Keratinocyte (primary cell): ENCODE measurements at regions not wholly inside any gene's neighbourhood (a gene's known extent, or its start where the extent isn't known, plus 50 kb on each side); places are given as distances from the start of the nearest gene placed in this dataset.

Experiments used
- DNase-seq: peaks from one replicate; pipeline ENCODE4 v3.0.0-alpha.2; 2011; ENCODE audit warnings: low read depth, missing footprints, low spot score
- FAIRE-seq: peaks from 2 replicates; lab custom pipeline; 2011; peaks lifted over from hg19 to GRCh38; lab: Jason Lieb, UNC
- H2AFZ ChIP-seq: 2 replicates; pipeline ENCODE4 v1.6.0; 2012; ENCODE audit warnings: low read length, control low read depth, inconsistent platforms; ENCODE audit not compliant: control insufficient read depth
- H3K27ac ChIP-seq: 2 replicates; pipeline ENCODE4 v1.5.1; 2011; ENCODE audit warnings: low read length; ENCODE audit not compliant: control insufficient read depth, insufficient read depth
- H3K27me3 ChIP-seq: 3 replicates; pipeline ENCODE4 v1.6.0; 2011; ENCODE audit warnings: low read length; ENCODE audit not compliant: control insufficient read depth, insufficient read depth; ENCODE audit errors: extremely low read depth
- H3K36me3 ChIP-seq, 2 experiments: 2 replicates in 1 of 2; 3 replicates in 1 of 2; pipeline ENCODE4 v1.5.1; 2011; ENCODE audit warnings: low read length in 2 of 2, mild to moderate bottlenecking in 1 of 2; ENCODE audit not compliant: control insufficient read depth in 2 of 2, insufficient read depth in 2 of 2; ENCODE audit errors: extremely low read depth in 1 of 2
- H3K4me1 ChIP-seq: 3 replicates; pipeline ENCODE4 v1.5.1; 2011; ENCODE audit warnings: low read length; ENCODE audit not compliant: control insufficient read depth, insufficient read depth; ENCODE audit errors: extremely low read depth
- H3K4me2 ChIP-seq: 3 replicates; pipeline ENCODE4 v1.6.0; 2011; ENCODE audit warnings: low read depth, low read length; ENCODE audit not compliant: control insufficient read depth, insufficient read depth; ENCODE audit errors: extremely low read depth
- H3K4me3 ChIP-seq, 3 experiments: fragments of 200-600 bp in 1 of 3; sonication (generic) in 1 of 3; 2 replicates in 2 of 3; 3 replicates in 1 of 3; pipeline ENCODE4 v1.5.1; 2011 to 2016; ENCODE audit warnings: low read length in 3 of 3, mild to moderate bottlenecking in 3 of 3, control low read depth in 2 of 3, inconsistent platforms in 1 of 3, low read depth in 1 of 3, mixed read lengths in 1 of 3, mixed run types in 1 of 3, moderate library complexity in 1 of 3; ENCODE audit not compliant: control insufficient read depth in 2 of 3, insufficient read depth in 2 of 3; ENCODE audit errors: extremely low read depth in 1 of 3
- H3K79me2 ChIP-seq: 2 replicates; pipeline ENCODE4 v1.6.0; 2012; ENCODE audit warnings: low read length; ENCODE audit not compliant: control insufficient read depth, insufficient read depth
- H3K9ac ChIP-seq: 3 replicates; pipeline ENCODE4 v1.6.0; 2011; ENCODE audit warnings: low read length; ENCODE audit not compliant: control insufficient read depth, insufficient read depth; ENCODE audit errors: extremely low read depth
- H3K9me1 ChIP-seq: 3 replicates; pipeline ENCODE4 v1.6.0; 2011; ENCODE audit warnings: low read length; ENCODE audit not compliant: control insufficient read depth, insufficient read depth; ENCODE audit errors: extremely low read depth
- H3K9me3 ChIP-seq: 2 replicates; pipeline ENCODE4 v1.5.1; 2012; ENCODE audit warnings: low read depth, low read length; ENCODE audit not compliant: control insufficient read depth
- H4K20me1 ChIP-seq: 3 replicates; pipeline ENCODE4 v1.6.0; 2011; ENCODE audit warnings: low read length; ENCODE audit not compliant: control insufficient read depth, insufficient read depth; ENCODE audit errors: extremely low read depth
- EZH2 ChIP-seq: IDR thresholded peaks from one replicate; pipeline ENCODE4 v1.6.1; 2012; ENCODE audit warnings: inconsistent platforms, mild to moderate bottlenecking, low read length, moderate library complexity
- dilution Hi-C: fragments of 300-500 bp; cut with MboI; formaldehyde crosslinking; loops from one replicate; pipeline ENCODE4 v1.7.0; 2020; ENCODE audit warnings: low sequenced_read_pairs; ENCODE audit not compliant: extremely low pct_ligation_motif_present
- TF ChIP-seq, protein P1 (sequence below), 3 experiments: IDR thresholded peaks in 1 of 3; conservative IDR thresholded peaks in 1 of 3; optimal IDR thresholded peaks in 1 of 3; 2 replicates in 2 of 3; 3 replicates in 1 of 3; pipeline versions ENCODE3 to v1.5.1; 2011; ENCODE audit warnings: low read length in 3 of 3, mild to moderate bottlenecking in 3 of 3, moderate library complexity in 2 of 3, control low read depth in 1 of 3, inconsistent platforms in 1 of 3; ENCODE audit not compliant: insufficient read depth in 2 of 3; ENCODE audit errors: extremely low read depth in 1 of 3

DNA sequence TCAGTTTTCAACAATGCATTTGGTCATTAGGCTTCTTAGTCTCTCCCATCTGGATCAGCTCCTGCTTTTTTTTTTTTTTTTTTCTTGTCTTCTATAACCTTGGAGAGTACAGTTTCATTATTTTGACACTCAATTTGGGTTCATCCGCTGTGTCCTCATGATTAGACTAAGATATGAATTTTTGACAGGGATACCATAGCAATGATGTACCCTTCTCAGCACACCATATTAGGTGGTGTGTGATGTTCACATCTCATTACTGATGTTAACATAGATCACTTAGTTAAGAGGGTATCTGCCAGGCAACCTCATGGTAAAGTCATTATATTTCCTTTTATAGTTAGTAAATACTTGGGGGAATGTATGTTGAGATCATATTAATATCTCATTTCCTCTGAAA is 445.5 kb upstream of the IGFBP3 start:
- H4K20me1 ChIP-seq = no peaks in the 10 kb centered on the region
- H3K4me1 ChIP-seq = no peaks in the 10 kb centered on the region
- no peak for DNase-seq
- H3K9me1 ChIP-seq = no peaks in the 10 kb centered on the region
- no peak for FAIRE-seq
- H3K9me3 ChIP-seq = no peaks in the 10 kb centered on the region
- dilution Hi-C loops = no loop called here
- no peaks in the 10 kb centered on the region for H3K79me2 ChIP-seq
- H2AFZ ChIP-seq = no peak overlapping the region
- no peak overlapping the region for H3K4me3 ChIP-seq
- H3K9ac ChIP-seq = no peak overlapping the region
- H3K27ac ChIP-seq = no peak overlapping the region
- no peak overlapping the region for H3K4me2 ChIP-seq
- TF ChIP-seq, protein P1, sequence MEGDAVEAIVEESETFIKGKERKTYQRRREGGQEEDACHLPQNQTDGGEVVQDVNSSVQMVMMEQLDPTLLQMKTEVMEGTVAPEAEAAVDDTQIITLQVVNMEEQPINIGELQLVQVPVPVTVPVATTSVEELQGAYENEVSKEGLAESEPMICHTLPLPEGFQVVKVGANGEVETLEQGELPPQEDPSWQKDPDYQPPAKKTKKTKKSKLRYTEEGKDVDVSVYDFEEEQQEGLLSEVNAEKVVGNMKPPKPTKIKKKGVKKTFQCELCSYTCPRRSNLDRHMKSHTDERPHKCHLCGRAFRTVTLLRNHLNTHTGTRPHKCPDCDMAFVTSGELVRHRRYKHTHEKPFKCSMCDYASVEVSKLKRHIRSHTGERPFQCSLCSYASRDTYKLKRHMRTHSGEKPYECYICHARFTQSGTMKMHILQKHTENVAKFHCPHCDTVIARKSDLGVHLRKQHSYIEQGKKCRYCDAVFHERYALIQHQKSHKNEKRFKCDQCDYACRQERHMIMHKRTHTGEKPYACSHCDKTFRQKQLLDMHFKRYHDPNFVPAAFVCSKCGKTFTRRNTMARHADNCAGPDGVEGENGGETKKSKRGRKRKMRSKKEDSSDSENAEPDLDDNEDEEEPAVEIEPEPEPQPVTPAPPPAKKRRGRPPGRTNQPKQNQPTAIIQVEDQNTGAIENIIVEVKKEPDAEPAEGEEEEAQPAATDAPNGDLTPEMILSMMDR (optimal IDR thresholded peaks at IDR 0.05 in 1 of 3, IDR thresholded peaks at IDR 0.05 in 1 of 3, conservative IDR thresholded peaks at IDR 0.05 in 1 of 3; ENCODE audit: extremely low read depth in 1 of 3, insufficient read depth in 2 of 3, low read length in 3 of 3) = no peak
- TF ChIP-seq EZH2 = no peak
- H3K36me3 ChIP-seq = no peaks in the 10 kb centered on the region
- H3K27me3 ChIP-seq = no peaks in the 10 kb centered on the region

GRCh38 chr7:46363688-46364087 is 442.6 kb upstream of the IGFBP3 start:
- dilution Hi-C loops = no loop called here
- Histone ChIP-seq H3K4me2 (no peak overlapping the region), H2AFZ (no peak overlapping the region), H3K9me1 (no peaks in the 10 kb centered on the region), H3K4me3 (no peak overlapping the region), H3K4me1 (no peaks in the 10 kb centered on the region), H3K27ac (no peak overlapping the region), H3K79me2 (no peaks in the 10 kb centered on the region), H3K9me3 (no peaks in the 10 kb centered on the region), H3K36me3 (no peaks in the 10 kb centered on the region), H3K27me3 (no peaks in the 10 kb centered on the region), H4K20me1 (no peaks in the 10 kb centered on the region), H3K9ac (no peak overlapping the region)
- TF ChIP-seq, protein P1 (optimal IDR thresholded peaks at IDR 0.05 in 1 of 3, IDR thresholded peaks at IDR 0.05 in 1 of 3, conservative IDR thresholded peaks at IDR 0.05 in 1 of 3; ENCODE audit: extremely low read depth in 1 of 3, insufficient read depth in 2 of 3, low read length in 3 of 3) = no peak
- TF ChIP-seq EZH2 = no peak
- no peak for DNase-seq
- no peak for FAIRE-seq
